SKM-1 treated with dmso at 0.1 percent for 144 hours (cell line): ENCODE measurements at regions not wholly inside any gene's neighbourhood (a gene's known extent, or its start where the extent isn't known, plus 50 kb on each side); places are given as distances from the start of the nearest gene placed in this dataset.

Experiments
- DNase-seq: peaks from one replicate; lab custom pipeline; 2025; ENCODE audit not compliant: unreplicated experiment; lab: John Stamatoyannopoulos, UW

DNA sequence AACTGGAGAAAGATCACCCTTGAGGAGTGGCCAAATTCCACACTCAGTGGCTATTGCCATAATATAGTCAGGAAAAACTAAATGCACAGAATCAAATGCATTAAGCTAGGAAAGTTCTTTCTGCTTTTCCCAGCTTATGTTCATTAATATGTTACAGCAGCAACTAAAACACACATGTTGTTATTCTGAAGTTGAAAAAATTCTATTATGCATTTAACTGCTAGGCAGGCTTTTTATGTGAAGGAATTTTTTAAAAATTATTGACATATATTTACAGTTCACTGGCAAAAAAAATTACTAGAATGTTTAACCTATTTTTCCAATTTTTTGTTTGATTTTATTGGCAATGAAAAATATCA is 135.2 kb upstream of the IL12A start:
- DNase-seq = no peak

DNA sequence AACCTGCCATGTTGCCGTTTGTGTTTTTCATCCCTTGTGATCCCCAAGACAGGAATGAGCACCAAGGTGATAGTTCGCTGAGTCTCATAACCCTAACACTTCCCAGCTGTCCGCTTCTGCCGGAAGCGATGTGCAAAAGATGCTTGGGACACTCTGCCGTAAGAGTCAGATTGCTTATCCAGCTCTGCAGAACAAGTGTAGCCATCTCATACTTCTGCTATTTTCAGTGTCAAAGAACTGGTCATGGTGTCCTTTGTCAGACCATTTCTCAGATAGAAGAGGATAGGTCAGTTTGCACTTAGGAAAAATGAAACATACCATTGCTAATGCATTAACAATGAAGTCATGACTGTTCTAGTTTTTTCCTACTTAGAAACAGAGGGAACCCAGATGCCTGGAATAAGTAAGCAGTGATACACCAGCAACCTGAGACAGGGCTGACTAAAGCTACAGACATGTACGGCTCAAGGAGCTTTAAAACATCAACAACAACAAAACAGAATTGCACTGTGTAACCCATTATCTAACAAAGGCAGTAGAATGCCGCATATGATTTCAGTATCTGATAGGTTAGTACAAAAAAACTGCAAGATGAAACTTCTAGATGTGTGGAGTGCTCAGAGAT is 134.0 kb upstream of the IL12A start:
- DNase-seq = no peak

DNA sequence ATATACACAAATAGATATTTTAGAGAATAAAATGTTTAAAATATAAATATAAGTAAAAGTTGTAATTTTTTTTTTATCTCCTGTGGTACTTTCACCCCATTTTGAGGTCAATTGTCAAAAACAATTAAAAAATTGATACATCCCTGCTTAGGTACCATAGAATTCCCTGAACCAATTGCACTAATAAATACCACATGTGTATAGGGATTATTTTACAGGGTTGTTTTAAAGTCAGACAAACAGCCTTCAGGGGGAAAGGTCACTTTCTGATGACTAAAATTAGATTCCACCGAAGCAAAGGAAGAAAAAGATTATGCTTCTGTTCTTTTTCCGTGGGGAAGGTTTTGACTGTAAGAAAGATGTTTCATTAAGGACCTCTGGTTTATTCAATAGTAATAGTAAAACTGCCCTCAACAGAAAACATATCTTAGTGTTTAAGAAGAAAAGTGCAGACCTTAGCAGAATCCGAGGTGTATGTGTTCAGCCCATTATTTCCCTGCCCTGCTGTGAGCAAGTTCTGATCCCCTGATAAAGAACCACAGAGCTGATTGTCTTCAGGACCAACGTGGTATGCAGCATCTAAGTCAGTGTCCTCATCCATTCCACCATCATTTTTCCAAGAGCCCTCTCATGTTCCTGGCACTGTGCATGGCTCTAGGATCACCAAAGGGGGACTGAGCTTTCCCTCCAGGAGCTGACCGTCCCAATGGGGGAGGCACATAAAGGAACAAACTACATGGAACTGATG is 132.9 kb upstream of the IL12A start:
- DNase-seq = no peak

DNA sequence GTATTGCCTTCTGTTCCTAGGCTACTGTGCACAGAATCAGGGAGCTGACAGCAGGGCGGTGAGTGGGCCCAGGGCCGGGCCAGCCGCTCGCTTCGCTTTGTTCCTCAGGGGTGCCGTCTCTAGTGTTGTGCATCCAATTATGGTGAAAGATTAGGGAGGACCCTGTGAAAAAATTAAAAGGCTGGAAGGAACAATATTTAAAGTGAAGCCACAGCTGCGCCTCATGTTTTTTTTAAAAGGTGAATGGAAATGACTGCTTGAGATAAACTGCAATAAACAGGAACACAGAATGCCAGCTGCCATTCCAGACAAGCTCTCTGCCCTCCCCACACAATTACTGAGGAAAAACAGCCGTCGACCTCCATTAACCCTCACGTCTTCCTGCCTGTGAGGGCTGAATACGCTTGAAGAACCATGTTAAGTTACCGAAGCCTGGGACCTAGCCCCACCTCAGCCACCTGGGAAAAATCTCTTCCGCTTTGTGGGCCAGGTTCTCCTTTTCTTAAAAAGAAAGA is 132.0 kb upstream of the IL12A start:
- DNase-seq = no peak

DNA sequence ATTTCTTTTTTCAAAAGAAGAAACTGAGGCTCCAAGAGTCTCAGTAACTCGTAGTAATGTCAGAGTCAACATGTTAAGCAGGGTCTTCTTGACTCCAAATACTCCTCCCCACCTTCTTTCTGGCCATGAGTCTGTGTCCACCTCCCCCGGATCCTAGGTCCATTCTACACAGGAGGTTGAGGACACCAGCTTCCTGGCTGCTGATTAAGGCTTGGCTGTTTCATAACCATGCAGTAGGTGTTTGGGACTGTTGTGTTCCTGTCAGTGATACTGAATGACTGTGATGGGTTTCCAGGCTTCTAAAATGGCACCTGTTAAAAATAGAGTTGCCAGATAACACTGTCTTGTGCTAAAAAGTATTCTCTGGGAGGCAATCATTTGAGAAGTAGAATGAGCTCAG is 130.8 kb upstream of the IL12A start:
- no peak for DNase-seq

DNA sequence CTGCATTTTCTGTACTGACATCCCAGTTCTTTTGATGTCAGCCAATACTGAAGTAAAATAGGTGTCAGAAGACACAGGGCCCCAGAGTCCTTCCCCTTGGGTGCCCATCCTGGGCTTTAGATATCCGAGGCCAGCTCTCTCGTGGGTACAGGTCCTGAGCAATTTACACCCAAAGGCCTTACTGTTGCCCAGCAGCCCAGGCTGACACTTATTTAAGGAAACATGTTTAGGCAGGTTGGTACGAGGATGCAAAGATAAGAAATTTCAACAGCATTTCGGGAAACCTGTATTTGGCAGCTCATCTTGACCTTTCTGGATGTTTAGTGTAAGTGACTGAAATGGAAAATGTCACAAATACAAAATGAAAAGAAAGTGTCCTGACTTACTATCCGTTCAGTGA is 130.0 kb upstream of the IL12A start:
- no peak for DNase-seq

DNA sequence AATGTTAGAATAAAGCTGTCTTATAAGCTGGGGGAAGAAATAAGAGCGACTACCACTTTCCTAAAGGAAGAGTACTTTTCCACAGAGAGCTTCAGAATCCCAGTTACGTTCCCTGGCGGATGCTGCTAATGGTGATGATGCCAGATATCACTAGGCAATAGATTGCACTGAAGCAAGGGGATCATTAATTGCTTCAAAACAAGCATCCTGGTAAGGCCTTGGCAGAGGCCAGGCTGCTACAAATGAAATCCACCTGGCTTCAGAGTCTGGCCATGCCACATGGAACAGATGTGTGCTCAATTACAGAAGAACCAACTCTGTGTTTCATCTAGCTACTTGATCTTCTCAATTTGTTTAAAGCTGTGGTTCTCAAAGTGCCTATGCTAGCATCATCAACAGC is 129.2 kb upstream of the IL12A start:
- DNase-seq = no peak

DNA sequence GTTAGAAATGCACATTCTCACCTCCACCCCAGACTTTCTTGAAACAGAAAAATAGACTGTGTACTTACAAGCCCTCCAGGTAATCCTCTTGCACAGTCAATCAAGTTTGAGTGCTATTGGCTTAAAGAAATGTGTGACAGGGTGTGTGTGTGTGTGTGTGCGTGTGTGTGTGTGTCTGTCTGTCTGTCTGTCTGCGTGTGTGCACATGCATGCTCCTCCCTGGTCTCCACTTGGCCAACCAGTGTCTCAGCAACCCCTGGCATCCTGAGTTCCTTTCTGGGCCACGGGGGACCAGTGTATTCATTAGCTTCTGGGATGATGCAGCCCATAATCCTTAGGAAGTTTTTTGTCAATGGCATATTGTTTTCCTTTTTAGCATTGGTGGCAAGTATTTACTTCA is 128.8 kb upstream of the IL12A start:
- no peak for DNase-seq

DNA sequence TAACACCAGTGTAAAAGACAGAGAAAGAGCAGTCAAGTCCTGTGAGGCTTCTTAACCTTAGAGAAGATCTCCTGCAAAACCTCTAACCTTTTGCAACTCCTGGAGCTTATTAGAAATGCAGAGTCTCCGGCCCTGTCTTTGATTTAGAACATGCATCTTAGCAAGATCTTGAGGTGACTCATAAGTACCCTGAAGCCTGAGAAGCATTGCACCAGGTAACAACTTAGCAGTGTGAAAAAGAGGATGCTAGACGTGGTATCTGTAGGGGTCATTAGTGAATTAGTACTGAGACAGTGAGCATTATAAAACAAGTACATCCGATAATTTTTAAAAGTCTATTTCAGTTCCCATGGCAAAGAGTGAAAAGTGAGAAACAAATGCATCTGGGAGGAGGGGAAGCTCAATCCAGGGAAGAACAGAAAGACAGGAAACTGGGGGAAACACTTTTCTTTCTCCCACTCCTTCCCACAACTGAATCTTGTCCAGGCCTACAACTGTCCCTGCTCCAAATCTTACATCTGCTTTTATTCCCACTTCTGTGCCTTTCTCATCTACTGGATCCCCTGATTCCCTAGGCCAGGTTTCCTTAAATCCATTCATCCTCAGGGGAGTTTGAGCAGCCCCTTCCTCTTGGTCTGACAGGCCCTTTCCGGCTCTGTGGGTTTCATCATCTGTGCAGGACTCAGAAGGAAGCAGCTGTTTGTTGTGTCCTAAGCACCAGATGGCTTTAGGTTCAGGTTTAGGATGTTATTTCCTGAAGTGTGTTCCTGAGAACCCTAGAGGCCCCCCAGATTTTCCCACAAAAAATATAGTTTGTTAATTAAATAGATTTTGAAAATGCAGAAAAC is 128.1 kb upstream of the IL12A start:
- no peak for DNase-seq

DNA sequence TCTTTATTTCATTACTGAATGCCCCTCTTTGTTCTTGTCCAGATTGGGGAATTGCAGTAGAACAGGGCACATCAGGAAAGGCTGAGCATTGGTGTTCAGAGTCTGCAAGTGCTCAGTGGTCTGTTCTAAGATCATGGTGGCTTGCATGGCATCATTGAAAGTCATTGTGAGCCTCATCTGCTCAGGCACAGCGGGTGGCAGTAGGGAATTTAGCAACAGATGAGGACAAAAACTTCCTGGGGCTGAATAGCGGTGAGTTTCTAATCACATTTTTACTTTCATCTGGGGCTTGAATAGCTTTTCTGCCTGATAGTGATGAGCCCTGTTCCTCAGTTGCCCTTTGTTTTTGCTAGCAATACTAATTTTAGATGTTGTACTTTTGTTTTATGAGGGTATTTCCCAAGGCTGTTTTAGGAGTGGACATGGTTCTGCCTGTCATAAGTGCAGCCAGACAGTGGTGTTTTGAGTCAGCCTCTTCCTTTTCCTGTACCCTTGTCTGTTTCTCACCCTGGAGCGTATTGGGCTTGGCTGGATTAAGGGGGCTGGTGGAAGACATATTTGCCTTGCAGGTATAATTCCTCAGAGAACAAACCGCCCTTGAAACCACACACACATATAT is 127.2 kb upstream of the IL12A start:
- DNase-seq = no peak

DNA sequence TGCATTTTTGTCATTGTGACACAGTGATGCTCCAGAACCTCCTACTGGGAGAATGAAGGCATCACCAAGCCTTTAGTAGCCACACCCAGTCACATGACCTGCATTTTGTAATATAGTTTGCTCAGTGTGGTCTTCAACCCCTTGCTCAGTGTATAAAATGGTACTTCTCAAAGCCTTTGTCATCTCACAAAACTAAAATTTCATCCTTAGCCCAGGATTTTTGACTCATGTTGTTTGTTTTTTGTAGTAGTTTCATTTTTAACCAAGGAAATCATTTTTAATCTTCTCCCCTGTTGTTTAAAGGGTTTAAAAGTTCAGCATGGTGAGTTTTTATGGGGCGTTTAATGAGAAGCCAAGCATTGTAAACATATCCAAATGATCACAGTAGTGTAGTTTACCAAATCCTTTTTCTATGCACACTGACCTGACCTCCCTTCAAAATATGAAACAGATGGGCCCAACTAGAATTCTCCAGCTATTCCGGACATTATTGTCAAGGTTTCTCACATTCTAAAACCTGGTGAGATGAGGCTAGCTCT is 123.5 kb upstream of the IL12A start:
- DNase-seq = no peak

DNA sequence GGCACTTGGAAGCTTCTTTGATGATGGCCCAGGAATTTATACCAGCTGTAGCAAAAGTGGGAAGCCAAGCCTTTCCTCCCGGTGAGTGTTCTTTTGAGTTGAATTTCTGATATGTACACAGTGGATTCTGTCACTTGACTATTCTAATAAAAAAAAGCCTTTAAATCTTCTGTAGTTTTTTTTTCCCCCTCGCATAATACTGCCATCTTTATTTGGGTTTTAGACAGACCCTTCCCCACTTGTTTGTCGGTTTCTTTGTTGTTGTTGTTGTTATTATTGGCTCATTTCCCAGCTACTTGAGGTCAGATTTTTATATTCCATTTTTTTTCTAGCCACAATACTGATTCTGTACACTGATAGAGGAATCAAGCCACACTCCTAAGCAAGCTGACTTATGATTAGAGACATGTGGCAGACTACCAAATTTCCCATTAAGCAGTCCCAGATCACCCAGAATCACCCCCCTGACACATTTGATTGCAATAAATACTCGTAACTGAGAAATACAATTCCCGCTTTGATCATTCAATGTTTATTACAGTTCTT is 122.4 kb upstream of the IL12A start:
- no peak for DNase-seq

DNA sequence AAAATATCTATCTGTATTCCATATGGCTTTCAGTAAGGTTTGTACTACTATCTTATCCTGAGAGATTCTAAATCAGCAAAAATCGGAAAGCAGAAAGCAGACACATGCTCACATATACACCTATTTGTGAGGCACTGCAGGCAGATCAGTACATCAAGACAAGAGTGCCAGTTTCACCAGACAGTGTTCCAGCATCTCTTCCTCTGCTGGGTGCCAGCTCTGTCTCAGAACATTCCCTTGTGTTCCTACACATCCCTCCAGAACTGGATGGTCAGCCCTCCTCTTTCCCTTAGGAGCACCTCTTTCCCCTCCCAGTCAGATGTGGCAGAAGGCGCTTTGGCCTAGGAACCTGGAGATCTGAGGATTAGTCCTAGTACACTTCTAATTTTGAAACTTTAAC is 121.3 kb upstream of the IL12A start:
- no peak for DNase-seq

DNA sequence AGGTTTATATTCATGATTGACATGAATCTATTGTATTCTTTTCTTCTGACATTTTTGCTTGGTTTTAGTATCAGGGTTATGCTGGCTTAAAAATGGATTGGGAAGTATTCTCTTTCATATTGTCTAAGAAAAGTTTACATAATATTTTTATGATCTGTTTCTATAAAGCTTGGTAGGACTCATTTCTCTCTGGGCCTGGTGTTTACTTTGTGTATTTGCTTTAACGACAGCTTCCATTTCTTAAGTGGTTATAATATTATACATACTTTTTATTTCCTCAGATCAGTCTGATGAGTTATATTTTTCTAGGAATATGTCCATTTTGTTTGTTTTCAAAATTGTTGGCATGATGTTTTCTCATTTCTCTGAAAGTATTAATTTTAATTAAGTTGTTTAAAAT is 117.9 kb upstream of the IL12A start:
- no peak for DNase-seq

DNA sequence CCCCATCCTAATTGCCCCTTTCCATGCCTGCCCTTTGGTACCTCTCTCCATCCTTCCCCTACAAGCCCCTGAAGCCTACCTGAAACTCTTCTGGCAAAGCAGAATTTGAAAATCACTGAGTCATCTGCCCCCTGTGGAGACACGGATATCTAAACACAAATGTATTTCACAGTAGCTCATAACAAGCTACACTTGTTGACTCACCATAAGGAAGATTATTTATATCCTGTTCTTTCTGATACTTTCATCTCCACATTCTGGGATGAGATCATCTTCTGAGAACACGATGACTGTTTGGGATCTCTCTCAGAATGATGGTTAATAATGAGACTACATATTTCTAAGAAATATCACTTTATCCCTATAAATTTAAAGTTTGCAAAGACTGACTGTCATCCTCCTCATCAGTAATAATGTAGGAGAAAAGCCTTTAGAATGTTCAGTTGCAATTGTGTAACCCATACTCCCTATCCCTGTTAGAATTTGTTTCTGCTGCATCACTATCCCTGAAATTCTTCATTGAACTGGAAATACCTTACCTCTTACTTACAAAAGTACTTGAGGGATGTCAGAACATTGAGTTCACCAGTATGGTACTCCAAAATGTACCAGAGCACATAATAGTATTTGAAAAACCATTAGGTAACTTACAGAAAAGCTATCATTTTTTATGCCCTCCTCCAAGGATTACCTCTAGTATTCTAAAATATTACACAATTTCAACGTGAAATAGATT is 116.1 kb upstream of the IL12A start:
- DNase-seq = no peak

DNA sequence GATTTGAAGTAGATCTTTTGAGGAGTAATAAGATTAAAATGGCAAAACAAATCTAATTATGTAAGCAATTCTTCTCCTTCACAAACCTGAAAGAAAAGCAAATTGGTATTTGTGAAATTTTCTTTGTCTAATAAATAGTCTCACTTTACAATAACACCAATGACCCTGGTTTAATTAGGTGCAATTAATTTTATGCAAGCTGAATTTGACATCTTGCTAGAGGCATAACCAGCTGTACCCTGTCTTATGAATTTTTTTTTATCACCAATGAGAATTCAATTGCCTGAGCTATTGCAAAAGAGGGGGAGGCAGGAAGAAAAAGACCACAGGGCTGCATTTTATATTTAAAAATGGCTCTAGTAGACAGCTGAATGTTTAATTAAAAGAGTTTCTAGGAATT is 113.5 kb upstream of the IL12A start:
- DNase-seq = no peak

DNA sequence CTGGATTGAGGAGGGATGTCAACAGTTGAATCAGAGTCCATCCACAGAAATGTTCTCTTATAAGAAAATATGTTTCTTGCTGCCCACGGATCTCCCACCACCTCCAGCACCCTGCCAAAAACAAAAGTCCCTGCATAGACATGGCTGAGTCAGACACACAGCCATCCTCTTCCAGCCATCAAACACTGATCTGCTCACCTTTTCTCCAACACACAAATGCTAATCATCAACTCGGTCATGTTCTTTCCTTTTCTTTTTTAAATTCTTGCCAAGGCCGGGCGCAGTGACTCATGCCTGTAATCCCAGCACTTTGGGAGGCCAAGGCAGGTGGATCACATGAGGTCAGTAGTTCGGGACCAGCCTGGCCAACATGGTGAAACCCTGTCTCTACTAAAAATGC is 110.7 kb upstream of the IL12A start:
- no peak for DNase-seq

DNA sequence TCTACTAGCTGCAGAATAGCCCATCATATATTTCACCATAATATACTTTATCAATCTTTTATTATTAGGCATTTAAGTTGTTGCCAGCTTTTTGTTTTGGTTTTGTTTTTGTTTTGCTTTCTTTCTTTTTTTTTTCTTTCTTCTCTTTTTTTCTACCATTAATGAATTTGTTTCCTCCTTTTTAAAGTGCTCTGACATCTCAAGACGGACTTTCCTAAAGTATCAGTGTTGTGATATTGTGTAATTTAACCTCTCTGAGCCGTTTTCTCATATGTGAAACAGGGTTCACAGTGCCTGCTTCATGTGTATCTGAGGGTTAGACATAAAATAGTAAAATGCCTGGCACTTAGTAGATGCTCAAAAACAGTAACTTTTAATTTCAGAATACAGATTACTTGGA is 109.5 kb upstream of the IL12A start:
- DNase-seq = no peak

DNA sequence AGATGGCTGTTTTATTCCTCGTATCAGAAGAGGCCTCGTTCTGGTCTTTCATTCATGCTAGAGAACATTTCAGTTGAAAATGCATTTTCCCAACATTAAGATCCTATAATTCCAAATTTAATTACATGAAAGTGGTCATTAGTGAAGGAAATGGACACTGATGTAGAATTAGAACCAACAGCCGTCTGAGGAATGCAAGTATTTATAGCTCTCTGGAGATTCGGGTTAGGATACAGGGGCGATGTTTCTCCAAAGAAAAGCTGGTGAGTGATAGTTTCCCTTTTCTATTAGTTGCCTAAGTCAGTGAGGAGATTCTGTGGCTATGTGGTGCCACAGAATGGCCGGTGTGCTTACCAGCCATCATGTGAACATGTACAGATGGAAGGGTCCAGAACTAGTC is 109.0 kb upstream of the IL12A start:
- no peak for DNase-seq

DNA sequence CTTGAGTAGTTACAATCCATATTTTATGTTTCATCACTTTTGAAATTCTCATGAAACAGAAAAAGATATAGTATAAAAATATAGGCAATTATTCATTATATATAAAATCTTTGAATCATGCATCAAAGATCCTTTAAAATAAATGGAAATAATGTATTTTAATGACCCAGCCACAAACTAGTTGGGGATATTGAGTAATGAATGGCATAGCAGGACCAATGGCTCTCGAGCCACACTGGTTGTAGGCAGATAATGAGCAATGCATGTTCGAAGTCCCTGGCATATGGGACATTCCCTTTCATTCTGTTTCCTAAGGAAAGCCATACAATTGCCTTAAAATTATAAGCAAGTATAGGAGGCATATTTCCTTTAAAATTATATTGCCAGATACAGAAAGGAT is 107.4 kb upstream of the IL12A start:
- no peak for DNase-seq
